DND-41 (cell line): ENCODE measurements at regions not wholly inside any gene's neighbourhood (a gene's known extent, or its start where the extent isn't known, plus 50 kb on each side); places are given as distances from the start of the nearest gene placed in this dataset.

Experiments used
- ATAC-seq: fragments of 200-7000 bp; cut with Tn5 transposase; 3 replicates; pipeline ENCODE4 v1.9.1; 2021; ENCODE audit warnings: low read depth; ENCODE audit not compliant: insufficient read depth
- DNase-seq: peaks from one replicate; pipeline ENCODE4 v3.0.0-alpha.2; 2020
- H2AFZ ChIP-seq: 2 replicates; pipeline ENCODE4 v1.6.0; 2012; ENCODE audit warnings: low read depth, low read length
- H3K27ac ChIP-seq: 2 replicates; pipeline ENCODE4 v1.5.1; 2012; ENCODE audit warnings: low read length, inconsistent platforms
- H3K27me3 ChIP-seq: fragments of 200-600 bp; sonication (generic); 2 replicates; pipeline ENCODE4 v1.6.0; 2012; ENCODE audit warnings: low read length, mild to moderate bottlenecking, inconsistent platforms; ENCODE audit not compliant: insufficient read depth, poor library complexity
- H3K36me3 ChIP-seq: 2 replicates; pipeline ENCODE4 v1.5.1; 2012; ENCODE audit warnings: low read length, inconsistent platforms; ENCODE audit not compliant: insufficient read depth
- H3K4me1 ChIP-seq: 2 replicates; pipeline ENCODE4 v1.5.1; 2012; ENCODE audit warnings: mild to moderate bottlenecking, low read length; ENCODE audit not compliant: insufficient read depth
- H3K4me2 ChIP-seq: 2 replicates; pipeline ENCODE4 v1.6.0; 2012; ENCODE audit warnings: mild to moderate bottlenecking, moderate library complexity, low read length, inconsistent platforms; ENCODE audit not compliant: insufficient read depth
- H3K4me3 ChIP-seq, 2 experiments: fragments of 200-600 bp in 1 of 2; shearing (Covaris generic) in 1 of 2; 2 replicates each; pipeline ENCODE4 v1.5.1; 2012 to 2016; ENCODE audit warnings: inconsistent platforms in 2 of 2, low read length in 2 of 2, mild to moderate bottlenecking in 2 of 2, low read depth in 1 of 2, moderate library complexity in 1 of 2
- H3K79me2 ChIP-seq: 2 replicates; pipeline ENCODE4 v1.6.0; 2012; ENCODE audit warnings: low read length, inconsistent platforms; ENCODE audit not compliant: insufficient read depth
- H3K9ac ChIP-seq: 2 replicates; pipeline ENCODE4 v1.6.0; 2012; ENCODE audit warnings: low read depth, mild to moderate bottlenecking, inconsistent platforms, low read length, moderate library complexity
- H3K9me3 ChIP-seq: 2 replicates; pipeline ENCODE4 v1.5.1; 2012; ENCODE audit warnings: low read length, moderate library complexity, mild to moderate bottlenecking, inconsistent platforms; ENCODE audit not compliant: insufficient read depth, severe bottlenecking
- H4K20me1 ChIP-seq: 2 replicates; pipeline ENCODE4 v1.6.0; 2012; ENCODE audit warnings: low read length; ENCODE audit not compliant: insufficient read depth
- CTCF ChIP-seq: IDR thresholded peaks from 2 replicates; pipeline ENCODE4 v1.5.1; 2012; ENCODE audit warnings: borderline replicate concordance, low read length, moderate library complexity, mild to moderate bottlenecking; ENCODE audit not compliant: poor library complexity, severe bottlenecking; ENCODE audit errors: extremely low read depth
- EZH2 ChIP-seq: IDR thresholded peaks from 3 replicates; pipeline ENCODE4 v1.6.1; 2012; ENCODE audit warnings: borderline replicate concordance, low read depth, mild to moderate bottlenecking, moderate library complexity, low read length, inconsistent platforms; ENCODE audit not compliant: severe bottlenecking

DNA sequence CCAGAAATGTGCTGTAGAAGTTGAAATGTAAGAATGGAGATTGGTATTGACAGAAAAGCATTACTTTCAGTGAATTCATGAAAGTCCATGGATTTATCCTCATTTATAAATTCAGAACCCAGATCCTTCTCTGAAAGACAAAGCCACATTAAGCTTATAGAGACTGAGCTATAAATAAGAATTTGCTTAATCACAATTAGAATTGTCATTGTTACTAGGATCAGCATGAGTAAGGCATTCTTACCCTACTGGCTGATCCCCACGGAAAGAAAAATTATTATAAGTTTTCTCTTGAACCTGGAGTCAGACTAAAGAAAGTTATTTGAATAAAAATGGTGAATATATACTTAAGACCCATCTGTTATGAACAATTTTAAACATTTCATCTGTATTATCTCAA, 199.2 kb upstream of the DTNA start:
- H2AFZ ChIP-seq, result no peak overlapping the region
- DNase-seq (no peak), ATAC-seq (no peak)
- no peak overlapping the region for H3K4me3 ChIP-seq
- H3K79me2 ChIP-seq, result no peaks in the 10 kb centered on the region
- H3K4me2 ChIP-seq, result no peak overlapping the region
- H3K9ac ChIP-seq, result no peak overlapping the region
- H3K9me3 ChIP-seq, result peaks cover 4% of the 10 kb centered on the region
- TF ChIP-seq EZH2, result no peak
- TF ChIP-seq CTCF, result no peak
- no peak overlapping the region for H3K27ac ChIP-seq
- H4K20me1 ChIP-seq, result no peaks in the 10 kb centered on the region
- no peaks in the 10 kb centered on the region for H3K36me3 ChIP-seq
- no peaks in the 10 kb centered on the region for H3K27me3 ChIP-seq
- H3K4me1 ChIP-seq, result no peaks in the 10 kb centered on the region

GRCh38 chr18:34511435-34511834, 198.7 kb upstream of the DTNA start:
- no peak overlapping the region for H2AFZ ChIP-seq
- no peak overlapping the region for H3K27ac ChIP-seq
- TF ChIP-seq CTCF (no peak), EZH2 (no peak)
- no peaks in the 10 kb centered on the region for H4K20me1 ChIP-seq
- H3K27me3 ChIP-seq, result no peaks in the 10 kb centered on the region
- ATAC-seq, result no peak
- H3K4me2 ChIP-seq, result no peak overlapping the region
- no peaks in the 10 kb centered on the region for H3K36me3 ChIP-seq
- no peak overlapping the region for H3K9ac ChIP-seq
- no peaks in the 10 kb centered on the region for H3K4me1 ChIP-seq
- peaks cover 4% of the 10 kb centered on the region for H3K9me3 ChIP-seq
- no peaks in the 10 kb centered on the region for H3K79me2 ChIP-seq
- no peak for DNase-seq
- H3K4me3 ChIP-seq, result no peak overlapping the region

- Histone ChIP-seq H3K4me3 (no peak overlapping the region), H3K36me3 (no peaks in the 10 kb centered on the region), H3K9ac (no peak overlapping the region), H3K4me2 (no peak overlapping the region), H3K27me3 (no peaks in the 10 kb centered on the region), H3K4me1 (no peaks in the 10 kb centered on the region), H2AFZ (no peak overlapping the region), H4K20me1 (no peaks in the 10 kb centered on the region), H3K79me2 (no peaks in the 10 kb centered on the region), H3K27ac (no peak overlapping the region), H3K9me3 (peaks cover 6% of the 10 kb centered on the region)
- DNase-seq (no peak), ATAC-seq (no peak)
- TF ChIP-seq EZH2 (no peak), CTCF (no peak)
Observed at GRCh38 chr18:34511879-34512278, 198.2 kb upstream of the DTNA start.

- ATAC-seq (no peak), DNase-seq (no peak)
- no peak overlapping the region for H3K27ac ChIP-seq
- H3K27me3 ChIP-seq, result no peaks in the 10 kb centered on the region
- no peaks in the 10 kb centered on the region for H4K20me1 ChIP-seq
- no peaks in the 10 kb centered on the region for H3K4me1 ChIP-seq
- TF ChIP-seq EZH2, result no peak
- no peak for TF ChIP-seq CTCF
- no peak overlapping the region for H3K4me3 ChIP-seq
- H3K4me2 ChIP-seq, result no peak overlapping the region
- no peaks in the 10 kb centered on the region for H3K36me3 ChIP-seq
- H3K9ac ChIP-seq, result no peak overlapping the region
- H3K79me2 ChIP-seq, result no peaks in the 10 kb centered on the region
- H3K9me3 ChIP-seq, result peaks cover 6% of the 10 kb centered on the region
- no peak overlapping the region for H2AFZ ChIP-seq
Observed at GRCh38 chr18:34514238-34514637, 195.9 kb upstream of the DTNA start.
